MM.1S (cell line): ENCODE measurements at regions not wholly inside any gene's neighbourhood (a gene's known extent, or its start where the extent isn't known, plus 50 kb on each side); places are given as distances from the start of the nearest gene placed in this dataset.

ENCODE experiments used
- DNase-seq: peaks from one replicate; pipeline ENCODE4 v3.0.0-alpha.2; 2015
- H2AFZ ChIP-seq: fragments of 300-600 bp; sonication (generic); 2 replicates; pipeline ENCODE4 v1.6.0; 2016; ENCODE audit warnings: antibody characterized with exemption, low read length
- H3F3A ChIP-seq: fragments of 300-600 bp; sonication (generic); 2 replicates; pipeline ENCODE4 v1.6.1; 2016; ENCODE audit warnings: mild to moderate bottlenecking, antibody characterized with exemption, low read length, moderate library complexity, mixed read lengths; ENCODE audit not compliant: insufficient read depth
- H3K27ac ChIP-seq: fragments of 300-600 bp; sonication (generic); 2 replicates; pipeline ENCODE4 v1.5.1; 2016; ENCODE audit warnings: mild to moderate bottlenecking, low read length
- H3K27me3 ChIP-seq: fragments of 300-600 bp; sonication (generic); replicated peaks from 2 replicates; pipeline ENCODE4 v1.6.0; 2016; ENCODE audit warnings: low read length; ENCODE audit not compliant: insufficient read depth
- H3K36me3 ChIP-seq: fragments of 300-600 bp; sonication (generic); replicated peaks from 2 replicates; pipeline ENCODE4 v1.6.1; 2016; ENCODE audit warnings: mild to moderate bottlenecking, low read length, mixed read lengths; ENCODE audit not compliant: insufficient read depth
- H3K4me1 ChIP-seq: fragments of 300-600 bp; sonication (generic); 2 replicates; pipeline ENCODE4 v1.6.1; 2016; ENCODE audit warnings: low read length, mixed read lengths
- H3K4me2 ChIP-seq: fragments of 300-600 bp; sonication (generic); 2 replicates; pipeline ENCODE4 v1.6.0; 2016; ENCODE audit warnings: low read depth, low read length
- H3K4me3 ChIP-seq: fragments of 300-600 bp; sonication (generic); 2 replicates; pipeline ENCODE4 v1.5.1; 2016; ENCODE audit warnings: low read length, mixed read lengths
- H3K79me2 ChIP-seq: fragments of 300-600 bp; sonication (generic); 2 replicates; pipeline ENCODE4 v1.6.1; 2016; ENCODE audit warnings: mixed run types, low read length, mixed read lengths
- H3K9ac ChIP-seq: fragments of 300-600 bp; sonication (generic); 2 replicates; pipeline ENCODE4 v1.6.1; 2016; ENCODE audit warnings: low read length, mixed read lengths
- H3K9me2 ChIP-seq: fragments of 300-600 bp; sonication (generic); replicated peaks from 2 replicates; pipeline ENCODE4 v1.6.1; 2016; ENCODE audit warnings: mild to moderate bottlenecking, low read length, mixed read lengths; ENCODE audit not compliant: insufficient read depth
- H3K9me3 ChIP-seq: fragments of 300-600 bp; sonication (generic); replicated peaks from 2 replicates; pipeline ENCODE4 v1.6.1; 2016; ENCODE audit warnings: mild to moderate bottlenecking, low read length, mixed read lengths; ENCODE audit not compliant: insufficient read depth
- H4K20me1 ChIP-seq: fragments of 300-600 bp; sonication (generic); 2 replicates; pipeline ENCODE4 v1.6.1; 2016; ENCODE audit warnings: mild to moderate bottlenecking, low read length, moderate library complexity, mixed read lengths; ENCODE audit not compliant: insufficient read depth
- CTCF ChIP-seq: fragments of 300-600 bp; sonication (generic); IDR thresholded peaks from 2 replicates; pipeline ENCODE4 v1.5.1; 2016; ENCODE audit warnings: antibody characterized with exemption, low read length, mixed read lengths
- EZH2 ChIP-seq: fragments of 300-600 bp; sonication (generic); optimal IDR thresholded peaks from 2 replicates; pipeline ENCODE3; 2017; ENCODE audit warnings: low read depth, mild to moderate bottlenecking, antibody characterized with exemption, low read length, mixed read lengths
- EZH2phosphoT487 ChIP-seq: fragments of 300-600 bp; sonication (generic); IDR thresholded peaks from 2 replicates; pipeline ENCODE4 v1.6.1; 2018; ENCODE audit warnings: antibody characterized with exemption, low read length

- no peak overlapping the region for H3K9ac ChIP-seq
- DNase-seq: no peak
- H3K27me3 ChIP-seq: no peaks in the 10 kb centered on the region
- no peak overlapping the region for H2AFZ ChIP-seq
- no peak overlapping the region for H3K4me2 ChIP-seq
- H3K9me3 ChIP-seq: no peaks in the 10 kb centered on the region
- no peaks in the 10 kb centered on the region for H3K79me2 ChIP-seq
- peaks cover 11% of the 10 kb centered on the region for H3F3A ChIP-seq
- TF ChIP-seq EZH2 (no peak), EZH2phosphoT487 (no peak), CTCF (no peak)
- H3K4me1 ChIP-seq: peaks cover 16% of the 10 kb centered on the region
- no peaks in the 10 kb centered on the region for H4K20me1 ChIP-seq
- no peaks in the 10 kb centered on the region for H3K36me3 ChIP-seq
- no peaks in the 10 kb centered on the region for H3K9me2 ChIP-seq
- no peak overlapping the region for H3K27ac ChIP-seq
- H3K4me3 ChIP-seq: no peak overlapping the region
These were observed 265.8 kb downstream of the ARAP2 start for GRCh38 chr4:35978551-35978950.

GRCh38 chr4:35982318-35982717, 262.0 kb downstream of the ARAP2 start:
- Histone ChIP-seq H3K4me1 (peaks cover 16% of the 10 kb centered on the region), H3K9me2 (no peaks in the 10 kb centered on the region), H3K79me2 (no peaks in the 10 kb centered on the region), H3K27ac (peak overlapping the region; percentile 27; the same call in 1 of the 2 replicates), H3K4me2 (no peak overlapping the region), H3K36me3 (no peaks in the 10 kb centered on the region), H3K4me3 (no peak overlapping the region), H3K9me3 (no peaks in the 10 kb centered on the region), H4K20me1 (no peaks in the 10 kb centered on the region), H3K9ac (no peak overlapping the region), H2AFZ (no peak overlapping the region), H3F3A (peaks cover 11% of the 10 kb centered on the region), H3K27me3 (no peaks in the 10 kb centered on the region)
- TF ChIP-seq EZH2phosphoT487 (no peak), EZH2 (no peak), CTCF (no peak)
- DNase-seq: no peak

- no peaks in the 10 kb centered on the region for H3K79me2 ChIP-seq
These were observed 257.8 kb downstream of the ARAP2 start for GRCh38 chr4:35986537-35986936.

More at GRCh38 chr4:35986537-35986936, 257.8 kb downstream of the ARAP2 start:
- no peaks in the 10 kb centered on the region for H3K27me3 ChIP-seq
- H3K9me2 ChIP-seq: no peaks in the 10 kb centered on the region
- no peak overlapping the region for H3K27ac ChIP-seq
- no peaks in the 10 kb centered on the region for H3K36me3 ChIP-seq
- no peak for DNase-seq
- H2AFZ ChIP-seq: no peak overlapping the region
- no peak overlapping the region for H3K4me2 ChIP-seq
- no peak overlapping the region for H3K9ac ChIP-seq
- H3K4me3 ChIP-seq: no peak overlapping the region
- H3F3A ChIP-seq: peaks cover 6% of the 10 kb centered on the region
- H3K4me1 ChIP-seq: peaks cover 12% of the 10 kb centered on the region
- no peaks in the 10 kb centered on the region for H3K9me3 ChIP-seq
- no peaks in the 10 kb centered on the region for H4K20me1 ChIP-seq
- TF ChIP-seq CTCF (no peak), EZH2phosphoT487 (no peak), EZH2 (no peak)
